ENCODE measurements at regions not wholly inside any gene's neighbourhood (a gene's known extent, or its start where the extent isn't known, plus 50 kb on each side); places are given as distances from the start of the nearest gene placed in this dataset.

- no peak for TF ChIP-seq CTCF (conservative IDR thresholded peaks at IDR 0.05; ENCODE audit: low read depth, low read length)
- DNase-seq (ENCODE audit: low read depth), result no peak
- no peak overlapping the region for H3K4me3 ChIP-seq (ENCODE audit: low read depth, low read length)
Observed at GRCh38 chr1:209375671-209376365, 207.7 kb upstream of the CAMK1G start.

- H3K4me3 ChIP-seq (ENCODE audit: low read depth, low read length), result no peak overlapping the region
- DNase-seq (ENCODE audit: low read depth), result no peak
- TF ChIP-seq CTCF (conservative IDR thresholded peaks at IDR 0.05; ENCODE audit: low read depth, low read length), result no peak
Observed at GRCh38 chr1:209376774-209377173, 206.7 kb upstream of the CAMK1G start.

GRCh38 chr1:209377995-209378394, 205.5 kb upstream of the CAMK1G start:
- no peak overlapping the region for H3K4me3 ChIP-seq (ENCODE audit: low read depth, low read length)
- no peak for DNase-seq (ENCODE audit: low read depth)
- no peak for TF ChIP-seq CTCF (conservative IDR thresholded peaks at IDR 0.05; ENCODE audit: low read depth, low read length)

- no peak overlapping the region for H3K4me3 ChIP-seq (ENCODE audit: low read depth, low read length)
- no peak for DNase-seq (ENCODE audit: low read depth)
- no peak for TF ChIP-seq CTCF (conservative IDR thresholded peaks at IDR 0.05; ENCODE audit: low read depth, low read length)
Observed at GRCh38 chr1:209379280-209379679, 204.2 kb upstream of the CAMK1G start.

GRCh38 chr1:209380420-209380819, 203.1 kb upstream of the CAMK1G start:
- no peak for DNase-seq (ENCODE audit: low read depth)
- H3K4me3 ChIP-seq (ENCODE audit: low read depth, low read length), result no peak overlapping the region
- TF ChIP-seq CTCF (conservative IDR thresholded peaks at IDR 0.05; ENCODE audit: low read depth, low read length), result no peak

GRCh38 chr1:209382231-209383100, 201.0 kb upstream of the CAMK1G start:
- no peak for TF ChIP-seq CTCF (conservative IDR thresholded peaks at IDR 0.05; ENCODE audit: low read depth, low read length)
- H3K4me3 ChIP-seq (ENCODE audit: low read depth, low read length), result no peak overlapping the region
- no peak for DNase-seq (ENCODE audit: low read depth)
